ENCODE measurements at regions not wholly inside any gene's neighbourhood (a gene's known extent, or its start where the extent isn't known, plus 50 kb on each side); places are given as distances from the start of the nearest gene placed in this dataset.

- Histone ChIP-seq H3K36me3 (ENCODE audit: low read length) (no peaks in the 10 kb centered on the region), H2AFZ (ENCODE audit: low read depth, low read length, severe bottlenecking) (no peak overlapping the region), H3K9ac (ENCODE audit: low read length) (no peak overlapping the region), H3K27ac (ENCODE audit: low read depth, low read length) (no peak overlapping the region), H3K9me2 (replicated peaks; ENCODE audit: insufficient read depth, low read length) (no peaks in the 10 kb centered on the region), H3K9me3 (ENCODE audit: insufficient read depth, low read length) (no peaks in the 10 kb centered on the region), H3K4me3 (ENCODE audit: insufficient read depth, low read length, poor library complexity, severe bottlenecking) (no peak overlapping the region), H4K20me1 (ENCODE audit: low read depth, low read length) (no peaks in the 10 kb centered on the region), H3K4me2 (ENCODE audit: low read depth, low read length, poor library complexity, severe bottlenecking) (no peak overlapping the region), H3K79me2 (ENCODE audit: insufficient read depth, low read length) (no peaks in the 10 kb centered on the region), H3F3A (ENCODE audit: insufficient read depth) (no peaks in the 10 kb centered on the region), H3K27me3 (ENCODE audit: low read length) (no peaks in the 10 kb centered on the region)
- TF ChIP-seq EZH2phosphoT487 (conservative IDR thresholded peaks at IDR 0.05; ENCODE audit: low read length): no peak
- TF ChIP-seq, protein P1, sequence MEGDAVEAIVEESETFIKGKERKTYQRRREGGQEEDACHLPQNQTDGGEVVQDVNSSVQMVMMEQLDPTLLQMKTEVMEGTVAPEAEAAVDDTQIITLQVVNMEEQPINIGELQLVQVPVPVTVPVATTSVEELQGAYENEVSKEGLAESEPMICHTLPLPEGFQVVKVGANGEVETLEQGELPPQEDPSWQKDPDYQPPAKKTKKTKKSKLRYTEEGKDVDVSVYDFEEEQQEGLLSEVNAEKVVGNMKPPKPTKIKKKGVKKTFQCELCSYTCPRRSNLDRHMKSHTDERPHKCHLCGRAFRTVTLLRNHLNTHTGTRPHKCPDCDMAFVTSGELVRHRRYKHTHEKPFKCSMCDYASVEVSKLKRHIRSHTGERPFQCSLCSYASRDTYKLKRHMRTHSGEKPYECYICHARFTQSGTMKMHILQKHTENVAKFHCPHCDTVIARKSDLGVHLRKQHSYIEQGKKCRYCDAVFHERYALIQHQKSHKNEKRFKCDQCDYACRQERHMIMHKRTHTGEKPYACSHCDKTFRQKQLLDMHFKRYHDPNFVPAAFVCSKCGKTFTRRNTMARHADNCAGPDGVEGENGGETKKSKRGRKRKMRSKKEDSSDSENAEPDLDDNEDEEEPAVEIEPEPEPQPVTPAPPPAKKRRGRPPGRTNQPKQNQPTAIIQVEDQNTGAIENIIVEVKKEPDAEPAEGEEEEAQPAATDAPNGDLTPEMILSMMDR (IDR thresholded peaks at IDR 0.05; ENCODE audit: insufficient read depth, low read length, poor library complexity, severe bottlenecking): no peak
These were observed 62.7 kb upstream of the BNIP2 start for GRCh38 chr15:59751552-59752413.

DNA sequence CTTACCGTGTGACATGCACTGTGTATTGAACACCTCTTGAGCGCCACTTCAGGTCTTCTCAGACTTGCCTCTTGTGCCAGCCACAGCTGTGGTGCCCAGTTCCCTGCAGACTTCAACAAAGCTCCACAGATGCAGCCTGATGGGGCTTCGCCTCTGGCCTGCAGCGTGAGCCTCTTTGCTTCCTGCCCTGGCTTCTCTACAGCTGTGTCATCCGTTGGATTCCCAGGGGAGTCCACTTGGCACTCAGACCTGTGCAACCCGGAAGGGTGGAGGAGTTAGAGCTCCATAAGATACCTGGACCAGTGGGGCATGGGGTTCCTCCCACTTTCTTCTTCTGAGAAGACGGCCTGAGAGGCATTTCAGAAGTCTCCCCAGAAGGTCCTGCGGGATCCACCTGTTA, 57.7 kb upstream of the BNIP2 start:
- no peak for TF ChIP-seq EZH2phosphoT487 (conservative IDR thresholded peaks at IDR 0.05; ENCODE audit: low read length)
- TF ChIP-seq, protein P1 (IDR thresholded peaks at IDR 0.05; ENCODE audit: insufficient read depth, low read length, poor library complexity, severe bottlenecking): no peak
- no peak overlapping the region for H3K9ac ChIP-seq (ENCODE audit: low read length)
- H3K27me3 ChIP-seq (ENCODE audit: low read length): no peaks in the 10 kb centered on the region
- no peak overlapping the region for H3K4me2 ChIP-seq (ENCODE audit: low read depth, low read length, poor library complexity, severe bottlenecking)
- H4K20me1 ChIP-seq (ENCODE audit: low read depth, low read length): no peaks in the 10 kb centered on the region
- H3K9me2 ChIP-seq (replicated peaks; ENCODE audit: insufficient read depth, low read length): no peaks in the 10 kb centered on the region
- H3F3A ChIP-seq (ENCODE audit: insufficient read depth): no peaks in the 10 kb centered on the region
- no peak overlapping the region for H3K4me3 ChIP-seq (ENCODE audit: insufficient read depth, low read length, poor library complexity, severe bottlenecking)
- no peaks in the 10 kb centered on the region for H3K36me3 ChIP-seq (ENCODE audit: low read length)
- no peaks in the 10 kb centered on the region for H3K79me2 ChIP-seq (ENCODE audit: insufficient read depth, low read length)
- H3K27ac ChIP-seq (ENCODE audit: low read depth, low read length): no peak overlapping the region
- peaks cover 13% of the 10 kb centered on the region; the same call in 1 of the 2 replicates for H3K9me3 ChIP-seq (ENCODE audit: insufficient read depth, low read length)
- no peak overlapping the region for H2AFZ ChIP-seq (ENCODE audit: low read depth, low read length, severe bottlenecking)

DNA sequence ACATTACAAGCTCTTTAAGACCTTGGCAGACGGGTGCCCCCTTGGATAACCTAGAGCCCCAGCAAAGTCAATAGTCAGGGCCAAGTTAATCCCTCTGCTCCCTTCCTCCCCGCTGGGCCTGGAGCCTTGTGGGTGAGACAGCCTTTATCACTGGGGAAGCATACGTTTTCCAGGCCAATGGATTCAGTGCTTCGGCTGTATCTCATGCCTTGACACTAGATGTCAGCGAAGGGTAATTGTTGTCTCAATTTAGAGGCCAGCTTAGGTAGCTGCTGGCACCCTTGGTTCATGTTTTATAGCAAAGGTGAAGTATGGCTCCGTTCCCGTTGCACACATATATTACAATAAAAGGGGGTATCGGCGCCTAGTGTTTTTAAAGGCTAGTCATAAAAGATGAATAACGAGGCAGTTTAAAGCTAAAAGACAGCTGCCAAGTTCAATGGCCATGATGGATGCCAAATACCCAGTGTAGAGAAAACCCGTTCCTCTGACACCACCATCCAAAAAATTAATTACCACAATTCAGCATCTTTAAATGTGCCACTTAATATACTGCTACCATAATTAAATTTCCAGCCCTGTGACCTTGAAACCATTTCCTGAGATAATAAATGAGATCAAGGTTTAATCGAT, 52.3 kb upstream of the BNIP2 start:
- no peak overlapping the region for H3K4me3 ChIP-seq (ENCODE audit: insufficient read depth, low read length, poor library complexity, severe bottlenecking)
- H3K9ac ChIP-seq (ENCODE audit: low read length): no peak overlapping the region
- H3K4me2 ChIP-seq (ENCODE audit: low read depth, low read length, poor library complexity, severe bottlenecking): no peak overlapping the region
- no peaks in the 10 kb centered on the region for H3K36me3 ChIP-seq (ENCODE audit: low read length)
- no peaks in the 10 kb centered on the region for H3F3A ChIP-seq (ENCODE audit: insufficient read depth)
- no peaks in the 10 kb centered on the region for H4K20me1 ChIP-seq (ENCODE audit: low read depth, low read length)
- TF ChIP-seq, protein P1 (IDR thresholded peaks at IDR 0.05; ENCODE audit: insufficient read depth, low read length, poor library complexity, severe bottlenecking): no peak
- no peak for TF ChIP-seq EZH2phosphoT487 (conservative IDR thresholded peaks at IDR 0.05; ENCODE audit: low read length)
- no peaks in the 10 kb centered on the region for H3K79me2 ChIP-seq (ENCODE audit: insufficient read depth, low read length)
- H3K9me2 ChIP-seq (replicated peaks; ENCODE audit: insufficient read depth, low read length): no peaks in the 10 kb centered on the region
- no peaks in the 10 kb centered on the region for H3K27me3 ChIP-seq (ENCODE audit: low read length)
- H3K27ac ChIP-seq (ENCODE audit: low read depth, low read length): no peak overlapping the region
- H2AFZ ChIP-seq (ENCODE audit: low read depth, low read length, severe bottlenecking): no peak overlapping the region
- H3K9me3 ChIP-seq (ENCODE audit: insufficient read depth, low read length): peaks cover 13% of the 10 kb centered on the region; the same call in 1 of the 2 replicates
